Aorta (tissue), 5 donors: ENCODE measurements at regions not wholly inside any gene's neighbourhood (a gene's known extent, or its start where the extent isn't known, plus 50 kb on each side); places are given as distances from the start of the nearest gene placed in this dataset.
"Not testable (repeated sequence)": the region's sequence is repeated elsewhere in the genome, so short reads cannot be mapped to it uniquely, and the experiment has no call there.

ENCODE experiments used
- ATAC-seq: fragments of 200-7000 bp; cut with Tn5 transposase; one replicate; pipeline ENCODE4 v1.9.1; 2022; ENCODE audit warnings: moderate library complexity; ENCODE audit not compliant: low FRiP score
- DNase-seq, 2 donors: peaks; one replicate each; pipeline ENCODE4 v3.0.0-alpha.2; 2020
- H3K27ac ChIP-seq, 2 donors: one replicate each; pipeline ENCODE4 v1.5.1; 2013; ENCODE audit warnings: low read length in 2 of 2, mild to moderate bottlenecking in 2 of 2, moderate library complexity in 2 of 2, control low read depth in 1 of 2, inconsistent platforms in 1 of 2, low read depth in 1 of 2
- H3K27me3 ChIP-seq, 2 donors: one replicate each; pipeline ENCODE4 v1.6.1; 2013; ENCODE audit warnings: control low read depth in 1 of 2, low read length in 1 of 2, mild to moderate bottlenecking in 1 of 2, moderate library complexity in 1 of 2; ENCODE audit not compliant: insufficient read depth in 2 of 2, control insufficient read depth in 1 of 2
- H3K36me3 ChIP-seq, 2 donors: one replicate each; pipeline ENCODE4 v1.6.1; 2013; ENCODE audit warnings: control low read depth in 1 of 2, low read length in 1 of 2, mild to moderate bottlenecking in 1 of 2; ENCODE audit not compliant: insufficient read depth in 2 of 2, control insufficient read depth in 1 of 2
- H3K4me1 ChIP-seq, 2 donors: one replicate each; pipeline ENCODE4 v1.6.1; 2013; ENCODE audit warnings: low read length in 2 of 2, control low read depth in 1 of 2, mild to moderate bottlenecking in 1 of 2, moderate library complexity in 1 of 2; ENCODE audit not compliant: insufficient read depth in 2 of 2, control insufficient read depth in 1 of 2
- H3K4me3 ChIP-seq, 2 donors: one replicate each; pipeline ENCODE4 v1.5.1; 2013; ENCODE audit warnings: low read length in 2 of 2, control low read depth in 1 of 2, mild to moderate bottlenecking in 1 of 2
- H3K9me3 ChIP-seq: one replicate; pipeline ENCODE4 v1.6.1; 2013; ENCODE audit warnings: mild to moderate bottlenecking, low read length; ENCODE audit not compliant: control insufficient read depth
- WGBS, 2 donors: extraction: QIAGEN DNeasy Blood & Tissue Kit; methylation state at CpG; one replicate each; pipeline ENCODE4 v1.1.7; 2013; 5-methylcytosine and 5-hydroxymethylcytosine counted together
- intact Hi-C, 2 donors: fragments of 100-400 bp; cut with DNase I; formaldehyde crosslinking; loops; one replicate each; pipeline versions ENCODE4 v1.14.2 to v1.15.0; 2022
- donor health status: healthy with polysubstance abuse.
- donor health status: Bipolar disorder and iron deficiency.
- donor health status: DM: no; HTN: no; CAD: no.
- donor health status: DM: no; HTN: no; CAD: no.
- donor health status: DM: yes; HTN: yes; CAD: no.

DNA sequence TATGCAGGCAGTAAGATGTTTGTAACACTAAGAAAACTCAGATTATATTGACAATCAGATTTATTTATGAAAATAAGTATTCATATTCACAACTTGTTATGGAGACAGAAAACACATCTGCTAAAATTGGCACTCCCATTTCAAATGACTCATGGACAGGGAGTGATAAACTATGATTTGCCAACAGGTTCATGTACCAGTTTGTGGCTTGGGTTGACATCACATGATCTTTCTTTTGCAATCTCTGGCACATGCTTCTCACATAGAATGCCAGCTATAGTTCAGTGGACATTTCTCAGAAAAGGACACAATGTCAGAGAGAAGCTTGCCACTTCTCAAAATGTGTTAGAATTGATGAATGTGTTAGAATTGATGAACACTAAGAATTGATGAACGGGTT is 663.2 kb upstream of the ANKRD30A start:
- Histone ChIP-seq H3K36me3 (no peaks in the 10 kb centered on the region), H3K4me1 (no peaks in the 10 kb centered on the region), H3K27me3 (no peaks in the 10 kb centered on the region), H3K4me3 (no peak overlapping the region), H3K27ac (no peak overlapping the region), H3K9me3 (no peaks in the 10 kb centered on the region)
- DNase-seq: no peak
- no peak for ATAC-seq
- intact Hi-C loops: no loop called here
- 93 to 97% methylated on average over 1 of the region's 1 CpG for WGBS, 2 donors

GRCh38 chr10:36458437-36458836 is 667.0 kb upstream of the ANKRD30A start:
- H3K36me3 ChIP-seq, H3K27ac ChIP-seq, DNase-seq, H3K4me3 ChIP-seq, H3K4me1 ChIP-seq, ATAC-seq, H3K27me3 ChIP-seq, H3K9me3 ChIP-seq, intact Hi-C loops: not testable (repeated sequence)

DNA sequence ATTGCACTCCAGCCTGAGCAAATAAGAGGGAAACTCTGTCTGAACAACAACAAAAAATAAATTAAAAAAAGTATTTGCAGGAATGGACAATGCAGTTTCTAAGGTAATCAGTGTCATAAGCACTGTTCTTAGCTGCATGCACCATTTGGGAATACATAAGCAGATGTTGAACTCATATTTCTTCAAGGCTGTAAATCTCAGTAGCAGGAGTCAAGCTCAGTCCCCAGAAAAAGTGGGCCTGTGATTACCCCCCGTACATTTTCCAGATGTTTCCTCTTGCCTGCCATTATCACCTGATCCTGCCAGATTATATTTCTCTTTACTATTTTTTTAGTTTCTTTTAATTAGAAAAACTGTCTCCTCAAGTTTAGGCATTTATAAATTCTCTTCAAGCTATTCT is 667.6 kb upstream of the ANKRD30A start:
- H3K36me3 ChIP-seq: no peaks in the 10 kb centered on the region
- H3K4me1 ChIP-seq: no peaks in the 10 kb centered on the region
- no peak overlapping the region for H3K27ac ChIP-seq
- H3K9me3 ChIP-seq: no peaks in the 10 kb centered on the region
- no peaks in the 10 kb centered on the region for H3K27me3 ChIP-seq
- intact Hi-C loops: no loop called here
- H3K4me3 ChIP-seq: no peak overlapping the region
- 87 to 91% methylated on average over 1 of the region's 1 CpG for WGBS, 2 donors
- DNase-seq: no peak
- no peak for ATAC-seq

- intact Hi-C loops: no loop called here
- no peak overlapping the region for H3K27ac ChIP-seq
- H3K36me3 ChIP-seq: no peaks in the 10 kb centered on the region
- no peaks in the 10 kb centered on the region for H3K9me3 ChIP-seq
- no peaks in the 10 kb centered on the region for H3K27me3 ChIP-seq
- no peak overlapping the region for H3K4me3 ChIP-seq
- ATAC-seq: no peak
- H3K4me1 ChIP-seq: no peaks in the 10 kb centered on the region
- DNase-seq: no peak
- 36 to 37% methylated on average over 3 of the region's 3 CpGs for WGBS, 2 donors
These were observed 669.8 kb upstream of the ANKRD30A start for GRCh38 chr10:36455526-36456133.

DNA sequence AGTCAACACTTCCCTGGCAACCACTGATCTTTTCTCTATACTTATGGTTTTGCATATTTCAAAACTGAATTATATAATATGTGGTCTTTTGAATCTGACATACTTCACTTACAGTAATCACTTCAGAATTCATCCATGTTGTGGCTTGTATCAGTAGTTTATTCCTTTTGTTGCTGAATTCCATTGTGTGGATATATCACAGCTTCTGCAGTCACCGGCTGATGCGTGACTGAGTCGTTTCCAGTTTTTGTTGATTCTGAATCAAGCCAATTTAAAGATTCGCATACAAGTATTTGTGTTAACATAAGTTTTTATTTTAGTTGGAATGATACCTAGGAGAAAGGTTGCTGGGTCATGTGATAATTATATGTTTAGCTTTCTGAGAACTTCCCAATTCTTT is 672.5 kb upstream of the ANKRD30A start:
- ATAC-seq (no peak), DNase-seq (no peak)
- no peaks in the 10 kb centered on the region for H3K27me3 ChIP-seq
- no peaks in the 10 kb centered on the region for H3K4me1 ChIP-seq
- H3K36me3 ChIP-seq: no peaks in the 10 kb centered on the region
- no peak overlapping the region for H3K4me3 ChIP-seq
- intact Hi-C loops: no loop called here
- WGBS, 2 donors: 65 to 68% methylated on average over 4 of the region's 4 CpGs
- no peaks in the 10 kb centered on the region for H3K9me3 ChIP-seq
- H3K27ac ChIP-seq: no peak overlapping the region

DNA sequence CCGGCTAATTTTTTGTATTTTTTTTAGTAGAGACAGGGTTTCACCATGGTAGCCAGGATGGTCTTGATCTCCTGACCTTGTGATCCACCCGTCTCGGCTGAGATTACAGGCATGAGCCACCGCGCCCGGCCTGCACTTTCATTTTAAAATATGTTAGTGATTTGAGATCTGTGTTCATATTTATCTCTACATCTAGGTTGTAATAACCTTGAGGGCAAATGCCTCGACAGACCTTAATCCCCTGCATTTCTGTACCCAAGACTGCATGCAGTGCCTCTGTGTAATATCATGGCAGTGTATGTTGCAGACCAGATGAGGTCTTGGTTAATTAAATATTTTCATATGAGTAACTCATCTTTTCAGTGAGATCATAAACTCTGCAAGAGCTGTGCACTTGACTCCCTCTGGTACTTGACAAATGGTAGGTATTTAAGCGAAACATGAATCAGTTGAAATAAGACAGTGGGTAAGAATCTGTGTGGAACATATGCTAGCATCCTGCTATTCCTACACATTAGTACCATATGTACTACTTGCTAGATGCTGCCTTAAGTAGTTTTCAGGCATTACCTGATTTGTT is 673.9 kb upstream of the ANKRD30A start:
- Histone ChIP-seq H3K27me3 (no peaks in the 10 kb centered on the region), H3K36me3 (no peaks in the 10 kb centered on the region), H3K4me3 (no peak overlapping the region), H3K4me1 (no peaks in the 10 kb centered on the region), H3K9me3 (no peaks in the 10 kb centered on the region), H3K27ac (no peak overlapping the region)
- intact Hi-C loops: no loop called here
- WGBS, 2 donors: 94% methylated on average over 8 of the region's 8 CpGs
- ATAC-seq (no peak), DNase-seq (no peak)

GRCh38 chr10:36450380-36450779 is 675.0 kb upstream of the ANKRD30A start:
- no peak for DNase-seq
- H3K27me3 ChIP-seq: no peaks in the 10 kb centered on the region
- no peaks in the 10 kb centered on the region for H3K4me1 ChIP-seq
- ATAC-seq: peak; percentile 44
- no peak overlapping the region for H3K4me3 ChIP-seq
- no peak overlapping the region for H3K27ac ChIP-seq
- 34 to 37% methylated on average over 8 of the region's 8 CpGs for WGBS, 2 donors
- no peaks in the 10 kb centered on the region for H3K9me3 ChIP-seq
- intact Hi-C loops: no loop called here
- H3K36me3 ChIP-seq: no peaks in the 10 kb centered on the region

GRCh38 chr10:36448760-36449691 is 676.4 kb upstream of the ANKRD30A start:
- DNase-seq (no peak), ATAC-seq (no peak)
- no peak overlapping the region for H3K4me3 ChIP-seq
- intact Hi-C loops: no loop called here
- 72 to 75% methylated on average over 11 of the region's 11 CpGs for WGBS, 2 donors
- no peaks in the 10 kb centered on the region for H3K9me3 ChIP-seq
- no peaks in the 10 kb centered on the region for H3K36me3 ChIP-seq
- no peaks in the 10 kb centered on the region for H3K27me3 ChIP-seq
- H3K27ac ChIP-seq: no peak overlapping the region
- no peaks in the 10 kb centered on the region for H3K4me1 ChIP-seq

DNA sequence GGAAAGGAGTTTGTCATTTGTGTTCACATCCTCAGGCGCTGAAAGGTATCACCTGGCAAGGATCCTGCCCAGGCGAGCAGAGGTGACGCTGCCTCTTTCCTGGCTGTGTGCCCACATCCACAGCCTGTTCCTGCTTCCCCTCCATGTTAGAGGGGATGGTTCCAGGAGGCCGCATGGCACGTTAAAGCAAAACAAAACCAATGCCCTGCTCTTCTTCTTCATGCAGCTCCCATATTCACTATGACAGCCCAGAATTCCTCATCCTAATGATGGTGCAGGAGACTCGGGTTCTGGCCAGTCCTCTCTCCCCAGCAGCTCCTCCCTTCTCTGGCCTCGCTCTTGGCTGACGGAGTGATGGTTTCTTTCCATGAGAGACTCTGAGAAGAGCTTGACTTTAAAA is 678.5 kb upstream of the ANKRD30A start:
- intact Hi-C loops: no loop called here
- peak; percentile 54 for ATAC-seq
- Histone ChIP-seq H3K27ac (peak overlapping the region in 1 of 2 donors; percentile 28), H3K9me3 (no peaks in the 10 kb centered on the region), H3K4me3 (peak overlapping the region in 1 of 2 donors; percentile 26), H3K27me3 (no peaks in the 10 kb centered on the region), H3K36me3 (no peaks in the 10 kb centered on the region), H3K4me1 (no peaks in the 10 kb centered on the region)
- 5 to 6% methylated on average over 8 of the region's 8 CpGs for WGBS, 2 donors
- peak in 1 of 2 donors; percentile 55 for DNase-seq
